HG03025 (cell line): ENCODE measurements at regions not wholly inside any gene's neighbourhood (a gene's known extent, or its start where the extent isn't known, plus 50 kb on each side); places are given as distances from the start of the nearest gene placed in this dataset.
"Not testable (repeated sequence)": the region's sequence is repeated elsewhere in the genome, so short reads cannot be mapped to it uniquely, and the experiment has no call there.

ENCODE experiments used
- ATAC-seq: cut with Tn5 transposase; IDR thresholded peaks from one replicate; pipeline ENCODE4 v1.9.1; 2021; ENCODE audit warnings: mild to moderate bottlenecking, moderate library complexity; ENCODE audit not compliant: unreplicated experiment, low FRiP score

DNA sequence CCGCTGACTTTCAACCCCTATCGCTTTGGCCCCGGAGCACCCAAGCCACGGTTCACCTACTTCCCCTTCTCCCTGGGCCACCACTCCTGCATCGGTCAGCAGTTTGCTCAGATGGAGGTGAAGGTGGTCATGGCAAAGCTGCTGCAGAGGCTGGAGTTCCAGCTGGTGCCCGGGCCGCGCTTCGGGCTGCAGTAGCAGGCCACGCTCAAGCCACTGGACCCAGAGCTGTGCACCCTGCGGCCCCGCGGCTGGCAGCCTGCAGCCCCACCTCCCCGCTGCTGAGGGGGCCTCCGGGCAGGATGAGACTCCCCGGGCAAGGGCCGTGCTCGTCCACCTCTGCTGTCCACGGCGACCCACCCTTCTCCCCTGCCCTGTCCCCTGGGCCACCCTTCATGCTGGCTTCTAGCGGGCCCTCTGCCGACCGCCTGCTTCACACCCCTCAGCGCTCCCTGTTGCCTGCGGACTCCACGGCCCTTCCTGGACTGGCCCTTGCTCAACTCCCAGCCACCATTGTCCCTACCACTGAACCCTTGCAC is 92.2 kb upstream of the TRABD2B start:
- ATAC-seq, result no peak

DNA sequence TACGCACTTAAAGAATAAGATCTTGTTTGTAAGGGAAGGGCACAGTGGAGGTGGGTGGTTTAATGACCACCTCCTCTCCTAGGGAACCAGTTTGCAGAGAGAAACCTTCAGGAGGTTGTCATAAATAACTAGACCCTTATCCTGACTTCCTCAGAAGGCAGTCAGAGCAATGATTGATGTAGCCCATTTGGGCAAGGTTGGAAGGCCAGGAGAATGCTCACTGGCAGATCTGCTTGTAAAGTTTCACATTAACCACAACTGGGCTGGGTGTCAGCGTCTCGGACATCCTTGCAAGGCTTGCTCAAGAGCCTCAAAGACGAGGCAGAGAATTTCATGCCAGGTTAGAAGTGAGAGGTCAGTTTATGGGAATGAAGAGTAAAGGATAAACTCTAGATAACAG is 87.6 kb upstream of the TRABD2B start:
- ATAC-seq, result no peak

DNA sequence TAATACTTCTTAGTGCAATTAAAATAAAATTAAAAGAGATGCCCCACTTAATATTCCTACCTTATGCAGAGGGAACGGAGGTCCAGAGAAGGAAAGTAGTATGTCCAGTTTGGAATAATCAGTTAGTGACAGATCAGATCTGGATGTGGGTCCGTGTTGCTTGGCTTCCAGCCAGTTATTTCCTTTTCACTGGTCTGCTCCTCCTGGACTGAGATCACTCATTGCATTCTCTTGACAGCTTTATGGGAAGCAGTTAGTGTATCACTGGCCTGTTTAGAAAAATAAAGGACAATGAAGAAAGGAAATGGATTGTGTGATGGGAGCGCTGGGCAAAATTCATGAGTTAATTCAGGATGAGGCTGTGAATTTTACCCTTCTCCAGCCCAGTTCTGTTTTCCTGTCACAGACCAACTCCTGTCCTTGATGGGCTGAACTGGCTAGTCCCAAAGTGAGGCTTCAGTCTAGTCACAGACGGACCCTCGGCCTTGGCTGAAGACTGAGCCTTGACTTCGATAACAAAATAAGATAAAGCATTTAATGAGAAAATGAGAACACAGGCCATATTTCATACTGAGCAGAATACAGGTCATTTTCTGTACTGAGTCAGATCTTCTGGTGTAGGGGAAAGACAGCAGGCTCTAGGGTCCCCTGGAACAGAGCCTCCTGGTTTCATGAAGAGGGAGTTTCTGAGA is 85.2 kb upstream of the TRABD2B start:
- ATAC-seq, result no peak

DNA sequence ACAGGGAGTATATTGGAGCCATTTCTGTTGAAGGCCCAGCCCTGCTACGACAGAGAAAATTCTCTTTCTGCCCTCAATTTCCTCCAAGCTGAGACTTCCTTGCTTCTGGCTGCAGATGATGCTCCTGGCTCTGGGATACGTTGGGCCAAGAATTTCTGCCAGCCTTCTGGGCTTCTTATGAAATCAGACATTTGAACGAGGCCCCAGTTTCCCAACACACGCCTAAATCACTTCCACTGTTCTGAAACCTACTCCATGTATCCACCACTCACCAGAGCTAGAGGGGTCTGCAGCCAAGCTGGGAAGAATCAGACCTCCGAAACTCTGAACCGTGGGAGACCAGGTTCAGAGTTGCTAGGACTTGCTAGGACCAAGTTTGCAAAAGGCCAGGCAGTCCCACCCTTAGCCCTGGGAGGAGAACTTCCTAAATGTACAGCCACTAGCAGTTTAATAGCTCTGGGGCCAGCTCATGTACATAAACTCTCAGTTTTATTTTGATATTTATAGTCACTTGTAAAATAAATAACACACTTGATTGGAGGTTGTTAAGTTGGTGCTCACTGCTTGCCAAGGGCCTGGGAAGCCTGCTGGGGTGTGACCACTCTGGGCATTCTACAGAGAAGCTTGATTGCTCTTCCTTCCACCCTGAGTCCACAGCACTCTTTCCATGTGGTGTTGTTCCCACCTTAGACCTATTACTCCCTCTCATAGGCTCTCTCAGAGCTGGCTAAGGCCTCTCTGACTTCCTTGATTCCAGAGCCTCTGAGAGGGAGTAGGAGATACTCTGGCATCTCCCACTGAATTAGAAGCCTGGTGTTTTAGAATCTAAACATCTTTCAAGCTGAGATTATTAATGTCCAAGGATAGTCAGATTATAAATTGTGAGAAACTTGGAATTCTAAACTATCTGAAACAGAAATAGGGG is 83.4 kb upstream of the TRABD2B start:
- ATAC-seq, result no peak

DNA sequence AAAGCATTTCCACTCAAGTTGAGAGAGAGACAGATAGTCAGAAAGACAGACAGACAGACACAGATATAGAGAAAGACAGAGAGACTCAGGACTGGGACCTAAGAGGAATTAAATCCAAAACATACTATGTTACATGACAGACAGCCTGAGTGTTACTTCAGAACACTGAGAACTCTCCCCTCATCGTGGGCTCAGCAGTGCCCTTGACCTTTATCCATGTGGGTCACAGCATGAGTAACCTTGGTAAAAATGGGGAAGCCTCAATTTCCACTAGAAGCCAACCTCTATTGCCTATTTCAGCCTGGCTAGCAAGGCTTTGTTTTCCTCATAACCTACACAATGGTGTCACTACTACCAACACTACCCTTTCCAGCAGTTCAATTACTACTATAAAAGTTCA is 81.9 kb upstream of the TRABD2B start:
- ATAC-seq, result no peak

DNA sequence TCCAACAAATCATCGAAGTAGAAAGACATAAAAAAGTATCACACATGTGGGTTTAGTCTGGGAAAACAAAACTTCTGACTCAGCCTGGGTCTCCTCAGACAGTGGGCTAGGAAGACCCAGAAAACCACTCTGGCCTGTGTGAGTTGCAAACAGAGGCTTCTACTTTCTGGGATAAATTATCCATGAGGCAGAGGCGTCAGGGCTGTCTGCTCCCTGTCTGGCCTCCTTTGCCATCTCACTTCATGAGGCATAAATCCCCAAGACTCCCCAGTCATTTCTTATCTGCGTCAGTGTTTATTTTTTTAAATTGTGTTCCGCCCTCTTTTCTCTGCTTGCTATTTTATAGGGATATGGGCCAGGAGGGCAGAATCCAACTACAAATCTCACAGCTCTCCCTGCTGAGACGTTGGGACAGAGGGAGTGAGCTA is 80.6 kb upstream of the TRABD2B start:
- no peak for ATAC-seq

DNA sequence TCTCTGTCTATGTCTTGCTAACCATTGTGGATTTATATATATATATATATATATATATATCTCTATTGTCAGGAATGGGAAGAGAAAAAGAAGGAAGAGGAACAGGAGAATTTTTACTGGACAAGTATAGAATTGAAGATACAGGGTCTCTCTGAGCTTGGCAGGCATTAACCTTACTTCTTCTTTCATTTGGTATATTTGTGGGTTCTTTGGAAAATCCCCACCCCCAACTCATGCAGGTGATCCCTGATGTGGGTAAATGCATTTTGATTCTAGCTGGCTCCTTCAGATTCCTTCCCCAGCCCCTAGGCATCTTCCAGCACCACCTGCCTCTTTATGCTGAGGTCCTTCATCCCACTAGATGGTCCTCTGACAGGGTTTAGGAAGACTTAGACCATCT is 78.8 kb upstream of the TRABD2B start:
- ATAC-seq, result no peak

DNA sequence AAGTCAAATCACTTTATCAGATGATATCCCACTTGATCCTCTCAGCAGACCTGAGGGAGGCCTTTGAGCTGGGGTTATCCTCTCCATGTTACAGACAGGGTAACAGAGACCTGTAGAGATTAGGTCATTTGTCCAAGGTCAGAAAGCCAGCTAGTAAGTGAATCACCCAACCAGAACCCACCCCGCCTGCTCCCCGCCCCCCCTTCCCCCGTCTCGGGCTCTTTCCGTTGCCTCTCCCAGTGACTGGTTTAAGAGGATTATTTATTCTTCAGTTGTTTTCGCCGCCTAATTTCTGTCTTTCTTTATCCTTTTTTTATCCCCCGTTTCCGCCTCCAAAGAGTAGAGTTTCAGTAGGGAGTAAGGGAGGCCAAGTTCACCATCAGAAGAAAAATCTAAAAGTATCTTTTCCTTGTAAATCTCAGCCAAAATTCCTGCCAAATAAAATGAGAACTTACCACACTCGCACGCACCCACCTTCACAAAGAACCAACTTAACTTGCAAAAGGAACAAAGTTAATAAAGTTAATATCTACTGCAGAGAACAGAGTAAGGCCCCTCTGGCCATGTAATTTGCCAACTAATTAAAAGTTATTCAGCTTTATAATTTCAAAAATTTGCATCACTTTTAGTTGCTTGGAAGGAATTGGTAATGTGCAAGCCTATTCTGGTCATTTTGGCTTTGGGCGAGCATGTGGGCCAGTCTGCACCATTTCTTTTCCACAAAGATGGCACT is 76.8 kb upstream of the TRABD2B start:
- ATAC-seq, result no peak

DNA sequence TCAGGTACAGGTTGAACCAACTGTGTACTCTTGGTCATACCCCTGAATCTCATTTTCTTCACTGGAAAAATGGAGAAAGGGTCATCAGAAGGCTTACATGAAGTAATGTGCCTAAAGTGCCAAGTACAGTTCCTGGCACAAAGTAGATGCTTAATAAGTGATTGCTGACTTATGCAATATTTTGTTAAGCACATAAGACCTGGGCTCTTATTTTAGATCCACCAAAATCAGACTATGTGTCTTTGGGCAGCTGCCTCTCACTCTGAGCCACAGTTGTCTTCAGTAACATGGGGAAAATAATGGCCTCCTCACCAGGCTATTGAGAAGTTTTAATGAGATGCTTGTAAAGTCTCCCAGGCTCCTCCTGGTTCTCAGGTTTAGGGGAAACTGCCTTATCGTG is 74.3 kb upstream of the TRABD2B start:
- no peak for ATAC-seq

DNA sequence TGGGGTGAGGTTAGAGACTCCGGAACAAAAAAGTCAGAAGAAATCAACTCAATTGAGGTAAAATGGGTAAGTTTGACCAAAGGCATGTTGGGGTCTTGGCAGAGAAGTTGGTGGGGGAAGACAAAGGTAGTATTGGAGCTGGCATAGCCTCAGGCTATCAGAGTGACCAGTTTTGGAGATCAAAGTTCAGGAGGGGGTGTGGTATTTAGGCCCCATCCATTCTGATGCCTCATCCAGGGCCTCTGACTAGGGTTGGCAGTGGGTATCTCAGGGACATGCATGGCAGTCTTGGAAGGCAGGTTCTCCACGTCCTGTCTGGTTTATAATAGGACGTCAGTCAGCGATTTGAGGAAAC is 73.2 kb upstream of the TRABD2B start:
- ATAC-seq, result no peak

DNA sequence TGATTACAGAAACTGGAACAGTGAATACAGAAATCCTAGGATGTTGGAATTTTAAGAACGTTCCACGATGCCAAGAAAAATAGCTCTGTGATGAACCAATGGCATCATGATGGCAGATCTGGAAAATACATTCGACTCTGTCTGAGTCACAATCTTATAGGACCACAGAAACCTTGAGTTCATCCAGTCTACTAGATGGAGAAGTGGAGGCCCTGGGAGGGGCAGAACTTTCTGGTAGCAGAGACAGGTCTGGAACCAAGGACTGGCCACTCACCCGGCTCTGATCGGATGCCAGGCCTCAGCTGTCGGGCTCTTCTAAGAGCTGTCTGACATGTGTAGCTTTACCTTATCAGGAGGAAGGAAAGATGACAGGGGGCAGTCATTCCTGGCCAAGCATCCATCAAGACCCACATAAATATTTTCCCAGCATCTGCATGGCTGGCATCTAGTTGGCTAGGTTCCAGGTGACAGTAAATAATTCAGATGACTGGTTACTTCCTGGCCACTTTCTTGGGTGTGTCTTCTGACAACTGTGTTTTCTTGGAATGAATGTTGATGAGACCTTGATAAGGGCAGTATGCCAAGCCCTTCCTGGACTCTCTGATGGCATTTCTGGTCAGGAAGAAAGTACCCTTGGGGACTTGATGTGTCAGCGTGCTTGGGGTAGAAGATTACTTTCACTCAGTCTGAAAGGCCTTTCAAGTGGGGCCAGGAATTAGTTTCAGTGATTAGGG is 72.6 kb upstream of the TRABD2B start:
- ATAC-seq, result no peak

DNA sequence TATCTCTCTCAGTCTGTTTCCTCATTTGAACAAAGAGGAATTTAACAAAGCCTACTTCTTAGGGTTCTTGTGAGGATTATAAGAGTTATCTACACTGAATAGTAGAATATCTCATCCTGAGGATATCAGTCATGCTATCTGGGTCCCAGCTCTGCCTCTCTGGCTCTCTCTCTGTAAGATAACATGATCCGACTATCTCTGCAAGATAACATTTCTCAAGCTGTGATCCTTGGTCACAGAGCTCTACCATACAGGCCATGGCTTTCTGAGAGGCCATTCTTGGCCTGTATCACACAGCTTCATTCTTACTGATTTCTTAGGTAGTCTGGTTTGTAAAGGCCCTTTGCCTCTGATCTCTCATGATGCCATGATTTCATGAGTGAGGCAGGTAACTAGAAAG is 71.0 kb upstream of the TRABD2B start:
- ATAC-seq, result no peak

DNA sequence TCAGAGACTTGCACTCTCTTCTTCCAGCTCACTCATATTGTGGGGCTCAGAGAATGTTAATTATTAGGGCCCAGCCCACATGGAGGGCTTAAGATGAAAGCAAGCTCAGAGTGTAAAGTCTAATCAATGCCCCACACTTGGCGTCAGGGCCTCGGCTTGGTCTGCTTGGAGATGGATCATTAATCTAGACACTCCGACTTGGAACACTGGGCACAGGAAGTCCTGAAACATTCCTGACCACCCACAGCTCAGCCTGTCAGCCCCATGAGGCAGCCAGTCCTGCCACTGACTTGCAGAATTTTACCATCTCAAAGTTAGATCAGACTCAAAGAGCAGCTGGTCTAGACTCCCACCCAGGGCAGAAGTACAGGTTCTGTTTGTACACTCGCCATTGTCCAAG is 69.8 kb upstream of the TRABD2B start:
- no peak for ATAC-seq

DNA sequence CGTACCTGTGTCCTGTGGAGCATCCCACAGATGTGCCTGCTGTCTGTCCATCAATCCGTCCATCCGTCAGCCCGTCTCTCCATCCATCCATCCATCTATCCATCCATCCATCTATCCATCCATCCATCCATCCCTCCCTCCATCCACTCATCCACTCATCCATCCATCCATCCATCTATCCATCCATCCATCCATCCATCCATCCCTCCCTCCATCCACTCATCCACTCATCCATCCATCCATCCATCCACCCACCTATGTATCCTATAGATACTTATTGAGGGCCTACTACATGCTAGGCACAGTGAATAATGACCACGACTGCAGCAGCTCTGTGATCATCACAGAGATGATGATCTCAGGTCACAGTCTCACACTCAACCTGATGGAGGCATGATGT is 67.5 kb upstream of the TRABD2B start:
- ATAC-seq, result not testable (repeated sequence)

DNA sequence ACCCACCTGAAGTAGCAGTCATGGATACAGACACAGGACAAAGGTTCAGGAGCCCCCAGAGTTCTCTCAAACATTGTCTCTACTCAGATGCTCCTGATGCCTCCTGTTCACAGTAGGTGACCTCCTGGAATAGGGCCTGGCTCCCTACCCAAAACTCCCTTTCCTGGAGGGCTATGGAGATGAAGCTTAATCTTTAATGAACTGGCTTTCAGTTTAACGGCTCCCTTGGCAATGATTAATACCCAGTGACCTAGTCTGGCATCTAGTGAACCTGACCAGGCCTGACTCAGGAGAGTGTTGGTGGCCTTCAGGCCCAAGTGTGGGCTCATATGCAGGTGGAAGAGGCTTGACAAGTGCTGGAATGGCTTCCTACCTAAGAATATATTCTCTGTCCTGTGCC is 65.2 kb upstream of the TRABD2B start:
- ATAC-seq, result no peak

DNA sequence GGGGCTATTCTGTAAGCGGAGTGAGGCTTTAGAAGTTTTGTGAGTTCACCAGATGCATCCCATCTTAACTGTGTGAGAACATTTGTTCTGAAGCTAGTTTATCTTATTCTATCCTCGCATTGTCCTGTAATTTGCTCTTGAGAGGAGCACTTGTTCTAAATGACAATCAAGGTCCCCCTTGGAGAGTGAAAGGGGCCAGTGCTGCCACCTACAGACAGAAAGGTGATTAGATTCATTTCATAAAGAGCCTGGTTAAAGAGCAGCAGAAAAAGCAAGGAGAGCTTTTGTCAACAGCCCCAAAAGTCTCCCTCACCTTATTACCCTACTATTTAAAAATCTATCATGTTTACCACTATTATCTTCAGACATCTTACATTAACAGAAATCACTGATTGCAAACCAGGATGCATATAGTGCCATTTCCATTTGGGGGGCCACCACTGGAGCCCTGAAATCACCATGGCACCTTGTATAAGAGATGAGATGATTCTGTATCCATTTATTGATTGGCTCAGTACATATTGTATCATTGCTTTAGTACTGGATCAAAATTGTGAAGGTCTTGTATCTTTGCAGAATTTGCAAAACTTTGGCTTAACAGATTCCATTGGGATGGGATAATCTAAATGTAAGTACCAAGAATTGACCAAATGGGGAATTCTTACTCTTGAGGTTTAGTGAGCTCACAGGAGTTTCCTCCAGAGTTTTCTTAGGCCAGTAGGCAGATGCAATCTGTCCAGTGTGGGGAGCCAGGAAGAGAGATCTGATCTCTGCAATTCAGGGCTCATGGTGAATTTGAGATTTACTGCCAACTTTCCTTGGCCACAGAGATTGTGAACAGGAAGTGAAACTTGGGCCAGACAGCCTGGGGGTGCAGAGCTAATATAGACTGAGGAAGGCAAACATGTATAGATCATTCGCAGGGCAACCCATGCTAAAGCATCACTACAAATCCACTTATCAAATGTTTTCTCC is 64.3 kb upstream of the TRABD2B start:
- no peak for ATAC-seq

DNA sequence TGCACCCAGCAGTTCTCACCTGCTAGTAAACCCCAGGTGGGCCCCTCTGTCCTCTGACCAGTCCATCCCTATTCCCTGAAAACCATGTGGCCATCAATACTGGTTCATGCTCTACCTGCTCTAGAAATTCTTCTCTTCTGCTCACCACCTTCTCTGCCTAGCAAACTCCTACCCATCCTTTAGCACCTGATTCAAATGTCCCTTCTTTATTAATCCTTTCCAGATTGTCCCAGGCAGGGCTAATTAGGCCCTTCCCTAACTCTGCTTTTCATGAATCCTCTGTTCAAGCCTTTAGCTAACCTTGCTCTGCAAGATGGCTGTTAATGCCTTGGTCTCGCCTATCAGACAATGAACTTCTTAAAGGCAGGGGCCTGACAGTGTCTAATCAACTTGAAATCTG is 62.1 kb upstream of the TRABD2B start:
- no peak for ATAC-seq

DNA sequence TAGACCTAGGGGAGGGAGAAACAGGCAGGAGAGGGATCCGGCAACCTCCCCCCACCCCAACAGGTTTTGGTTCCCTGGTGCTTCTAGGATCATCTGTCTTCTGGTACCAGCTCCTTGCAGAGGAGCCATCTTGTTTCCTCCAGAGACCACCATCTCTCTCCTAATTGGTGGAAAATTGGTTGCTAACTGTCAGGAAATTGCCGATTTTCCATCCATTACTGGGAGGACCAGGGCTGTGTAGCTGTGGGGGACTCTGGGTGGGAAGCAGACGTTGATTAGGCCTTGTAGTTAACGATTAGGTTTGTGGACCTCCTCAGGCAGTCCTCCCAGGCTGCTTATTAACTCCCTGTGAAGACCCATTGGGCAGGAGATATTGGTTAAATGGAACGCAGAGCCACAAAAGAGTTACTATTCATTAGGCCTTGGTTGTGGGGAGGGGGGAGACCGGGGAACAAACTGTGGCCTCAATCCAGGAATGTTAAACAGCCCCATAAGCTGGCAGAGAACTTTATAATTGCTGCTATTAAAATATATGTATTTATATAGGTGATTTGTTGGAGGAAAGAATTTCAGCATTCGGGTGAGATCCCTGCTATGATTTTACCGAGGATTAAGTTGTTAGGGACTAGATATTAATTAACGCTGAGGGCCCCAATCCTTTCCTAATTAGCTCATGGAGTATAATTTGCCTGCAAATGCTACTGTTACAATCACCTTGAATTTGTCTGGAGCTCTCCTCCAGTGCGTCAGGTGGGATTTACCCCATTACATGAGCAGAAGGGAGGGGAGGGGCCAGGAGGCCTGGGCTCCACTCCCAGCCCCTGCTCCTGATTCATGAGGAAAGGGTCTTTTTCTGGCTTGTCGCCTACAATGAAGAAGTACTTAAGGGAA is 61.2 kb upstream of the TRABD2B start:
- no peak for ATAC-seq
